ENCODE measurements at regions not wholly inside any gene's neighbourhood (a gene's known extent, or its start where the extent isn't known, plus 50 kb on each side); places are given as distances from the start of the nearest gene placed in this dataset.
"Not testable (repeated sequence)": the region's sequence is repeated elsewhere in the genome, so short reads cannot be mapped to it uniquely, and the experiment has no call there.

DNA sequence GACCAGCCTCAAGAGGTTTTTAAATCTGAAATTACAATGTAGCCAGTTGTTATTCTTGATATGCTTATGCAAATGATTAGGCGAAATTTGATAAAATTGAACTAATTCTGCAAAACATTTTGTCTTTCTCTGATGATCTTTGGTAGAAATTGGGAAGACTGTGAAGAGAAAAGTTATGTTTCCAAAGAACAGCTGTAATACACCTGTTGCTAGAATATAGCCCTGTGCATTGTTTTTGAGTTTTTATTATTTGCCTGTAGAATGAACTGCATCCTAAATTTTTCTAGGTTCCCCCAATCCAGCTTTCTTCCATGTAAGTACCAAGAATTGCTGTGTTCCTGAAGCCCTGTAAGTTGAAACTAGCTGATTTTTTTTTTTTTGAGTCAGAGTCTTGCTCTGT lies 81.5 kb upstream of the RHOU start:
- CTCF ChIA-PET = no interaction called here
- peaks cover 65% of the 10 kb centered on the region for H3K27me3 Mint-ChIP-seq
- peaks cover 15% of the 10 kb centered on the region for H3K4me1 Mint-ChIP-seq (ENCODE audit: low read depth)

DNA sequence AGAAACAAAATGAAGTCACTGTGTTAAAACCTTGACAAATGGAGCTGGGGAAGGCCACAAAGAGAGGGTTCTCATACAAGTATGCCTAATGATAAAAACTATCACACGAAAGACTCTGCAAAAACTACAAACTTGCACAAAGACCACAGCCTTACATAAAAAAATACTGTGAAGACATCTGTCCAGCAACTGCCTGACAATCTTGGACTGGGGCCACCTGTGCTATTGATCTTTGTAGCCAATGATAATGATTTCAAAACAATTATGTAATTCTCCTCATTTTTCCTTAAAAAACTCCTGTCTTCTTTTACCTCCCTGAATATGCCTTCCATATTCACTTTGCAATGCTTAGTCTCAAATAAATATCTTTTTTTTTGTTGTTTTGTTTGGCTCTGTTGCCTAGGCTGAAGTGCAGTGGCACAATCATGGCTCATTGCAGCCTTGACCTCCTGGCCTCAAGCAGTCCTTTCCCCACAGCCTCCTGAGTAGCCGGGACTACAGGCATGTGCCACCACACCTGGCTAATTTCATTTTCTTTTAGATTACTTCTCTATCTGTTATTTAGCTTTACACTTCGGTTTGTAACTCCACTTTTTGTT lies 79.4 kb upstream of the RHOU start:
- intact Hi-C loops (cut with DNase I, micrococcal nuclease) = loop anchor here in 1 of 2 experiments (10.0 kb wide), 1 partner anchor 771 kb away; no protein-coding TSS in a partner anchor
- H3K27me3 Mint-ChIP-seq = peaks cover 45% of the 10 kb centered on the region
- TF ChIP-seq, protein P1, sequence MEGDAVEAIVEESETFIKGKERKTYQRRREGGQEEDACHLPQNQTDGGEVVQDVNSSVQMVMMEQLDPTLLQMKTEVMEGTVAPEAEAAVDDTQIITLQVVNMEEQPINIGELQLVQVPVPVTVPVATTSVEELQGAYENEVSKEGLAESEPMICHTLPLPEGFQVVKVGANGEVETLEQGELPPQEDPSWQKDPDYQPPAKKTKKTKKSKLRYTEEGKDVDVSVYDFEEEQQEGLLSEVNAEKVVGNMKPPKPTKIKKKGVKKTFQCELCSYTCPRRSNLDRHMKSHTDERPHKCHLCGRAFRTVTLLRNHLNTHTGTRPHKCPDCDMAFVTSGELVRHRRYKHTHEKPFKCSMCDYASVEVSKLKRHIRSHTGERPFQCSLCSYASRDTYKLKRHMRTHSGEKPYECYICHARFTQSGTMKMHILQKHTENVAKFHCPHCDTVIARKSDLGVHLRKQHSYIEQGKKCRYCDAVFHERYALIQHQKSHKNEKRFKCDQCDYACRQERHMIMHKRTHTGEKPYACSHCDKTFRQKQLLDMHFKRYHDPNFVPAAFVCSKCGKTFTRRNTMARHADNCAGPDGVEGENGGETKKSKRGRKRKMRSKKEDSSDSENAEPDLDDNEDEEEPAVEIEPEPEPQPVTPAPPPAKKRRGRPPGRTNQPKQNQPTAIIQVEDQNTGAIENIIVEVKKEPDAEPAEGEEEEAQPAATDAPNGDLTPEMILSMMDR (IDR thresholded peaks at IDR 0.05) = no peak
- no peak for DNase-seq
- no peak overlapping the region for H3K27ac Mint-ChIP-seq
- ATAC-seq (ENCODE audit: poor library complexity) = no peak
- ChIA-PET CTCF (interaction anchor here (0.9 kb wide), 1 partner anchor 9 kb away, joined by 4 read pairs; no protein-coding TSS in a partner anchor), POLR2A (no interaction called here)
- Histone ChIP-seq H3K9me3 (ENCODE audit: control insufficient read depth in 1 of 2, insufficient read depth in 1 of 2, low read length in 2 of 2) (no peaks in the 10 kb centered on the region), H3K4me3 (ENCODE audit: low read length) (no peak overlapping the region), H3K4me1 (ENCODE audit: insufficient read depth, low read length) (no peaks in the 10 kb centered on the region), H3K36me3 (ENCODE audit: insufficient read depth, low read length) (no peaks in the 10 kb centered on the region), H3K27me3 (ENCODE audit: control insufficient read depth in 1 of 2, insufficient read depth in 2 of 2, low read length in 2 of 2) (peaks cover 18 to 47% of the 10 kb centered on the region in 2 experiments), H3K27ac (ENCODE audit: low read depth in 1 of 2, low read length in 2 of 2) (no peak overlapping the region)
- H3K4me1 Mint-ChIP-seq (ENCODE audit: low read depth) = peaks cover 5% of the 10 kb centered on the region
- no peak overlapping the region for H3K4me3 Mint-ChIP-seq
- no peaks in the 10 kb centered on the region for H3K9me3 Mint-ChIP-seq
- H3K36me3 Mint-ChIP-seq (ENCODE audit: low read depth) = no peaks in the 10 kb centered on the region

More for the DNA sequence above, 81.5 kb upstream of the RHOU start:
- intact Hi-C loops (cut with DNase I, micrococcal nuclease) = loop anchor here in 1 of 2 experiments (10.0 kb wide), 1 partner anchor 769 kb away; no protein-coding TSS in a partner anchor
- ATAC-seq (ENCODE audit: poor library complexity) (no peak), DNase-seq (no peak)
- H3K4me3 ChIP-seq (ENCODE audit: low read length) = no peak overlapping the region
- Mint-ChIP-seq H3K27ac (no peak overlapping the region), H3K9me3 (no peaks in the 10 kb centered on the region), H3K36me3 (ENCODE audit: low read depth) (no peaks in the 10 kb centered on the region), H3K4me3 (no peak overlapping the region)
- peaks cover 3% of the 10 kb centered on the region for H3K4me1 ChIP-seq (ENCODE audit: insufficient read depth, low read length)
- peaks cover 32 to 69% of the 10 kb centered on the region in 2 experiments for H3K27me3 ChIP-seq (ENCODE audit: control insufficient read depth in 1 of 2, insufficient read depth in 2 of 2, low read length in 2 of 2)
- no peak overlapping the region for H3K27ac ChIP-seq (ENCODE audit: low read depth in 1 of 2, low read length in 2 of 2)
- no peaks in the 10 kb centered on the region for H3K36me3 ChIP-seq (ENCODE audit: insufficient read depth, low read length)
- TF ChIP-seq, protein P1 (IDR thresholded peaks at IDR 0.05) = no peak
- peaks cover 0 to 6% of the 10 kb centered on the region in 2 experiments for H3K9me3 ChIP-seq (ENCODE audit: control insufficient read depth in 1 of 2, insufficient read depth in 1 of 2, low read length in 2 of 2)
- POLR2A ChIA-PET = no interaction called here

DNA sequence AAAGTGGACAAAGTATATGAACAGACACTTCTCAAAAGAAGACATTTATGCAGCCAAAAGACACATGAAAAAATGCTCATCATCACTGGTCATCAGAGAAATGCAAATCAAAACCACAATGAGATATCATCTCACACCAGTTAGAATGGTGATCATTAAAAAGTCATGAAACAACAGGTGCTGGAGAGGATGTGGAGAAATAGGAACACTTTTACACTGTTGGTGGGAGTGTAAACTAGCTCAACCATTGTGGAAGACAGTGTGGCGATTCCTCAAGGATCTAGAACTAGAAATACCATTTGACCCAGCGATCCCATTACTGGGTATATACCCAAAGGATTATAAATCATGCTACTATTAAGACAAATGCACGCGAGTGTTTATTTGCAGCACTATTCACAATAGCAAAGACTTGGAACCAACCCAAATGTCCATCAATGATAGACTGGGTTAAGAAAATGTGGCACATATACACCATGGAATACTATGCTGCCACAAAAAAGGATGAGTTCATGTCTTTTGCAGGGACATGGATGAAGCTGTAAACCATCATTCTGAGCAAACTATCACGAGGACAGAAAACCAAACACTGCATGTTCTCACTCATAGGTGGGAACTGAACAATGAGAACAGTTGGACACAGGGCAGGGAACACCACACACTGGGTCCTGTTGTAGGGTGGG lies 73.1 kb upstream of the RHOU start:
- H3K4me3 Mint-ChIP-seq; H3K4me1 Mint-ChIP-seq (ENCODE audit: low read depth); POLR2A ChIA-PET; H3K27ac Mint-ChIP-seq; H3K36me3 Mint-ChIP-seq (ENCODE audit: low read depth); H3K36me3 ChIP-seq (ENCODE audit: insufficient read depth, low read length); H3K4me1 ChIP-seq (ENCODE audit: insufficient read depth, low read length); H3K4me3 ChIP-seq (ENCODE audit: low read length); H3K27me3 Mint-ChIP-seq; H3K27me3 ChIP-seq (ENCODE audit: control insufficient read depth in 1 of 2, insufficient read depth in 2 of 2, low read length in 2 of 2); ATAC-seq (ENCODE audit: poor library complexity); H3K9me3 ChIP-seq (ENCODE audit: control insufficient read depth in 1 of 2, insufficient read depth in 1 of 2, low read length in 2 of 2); H3K27ac ChIP-seq (ENCODE audit: low read depth in 1 of 2, low read length in 2 of 2); DNase-seq; H3K9me3 Mint-ChIP-seq: not testable (repeated sequence)
- intact Hi-C loops (cut with DNase I, micrococcal nuclease) = loop anchor here (10.0 kb wide), 3 partner anchors 823 to 1653 kb away; no protein-coding TSS in a partner anchor
- CTCF ChIA-PET = interaction anchor here (1.0 kb wide), 1 partner anchor 565 kb away, joined by 3 read pairs; no protein-coding TSS in a partner anchor

Measured in CD4-positive, alpha-beta T cell (primary cell).